ENCODE measurements at regions not wholly inside any gene's neighbourhood (a gene's known extent, or its start where the extent isn't known, plus 50 kb on each side); places are given as distances from the start of the nearest gene placed in this dataset.

DNA sequence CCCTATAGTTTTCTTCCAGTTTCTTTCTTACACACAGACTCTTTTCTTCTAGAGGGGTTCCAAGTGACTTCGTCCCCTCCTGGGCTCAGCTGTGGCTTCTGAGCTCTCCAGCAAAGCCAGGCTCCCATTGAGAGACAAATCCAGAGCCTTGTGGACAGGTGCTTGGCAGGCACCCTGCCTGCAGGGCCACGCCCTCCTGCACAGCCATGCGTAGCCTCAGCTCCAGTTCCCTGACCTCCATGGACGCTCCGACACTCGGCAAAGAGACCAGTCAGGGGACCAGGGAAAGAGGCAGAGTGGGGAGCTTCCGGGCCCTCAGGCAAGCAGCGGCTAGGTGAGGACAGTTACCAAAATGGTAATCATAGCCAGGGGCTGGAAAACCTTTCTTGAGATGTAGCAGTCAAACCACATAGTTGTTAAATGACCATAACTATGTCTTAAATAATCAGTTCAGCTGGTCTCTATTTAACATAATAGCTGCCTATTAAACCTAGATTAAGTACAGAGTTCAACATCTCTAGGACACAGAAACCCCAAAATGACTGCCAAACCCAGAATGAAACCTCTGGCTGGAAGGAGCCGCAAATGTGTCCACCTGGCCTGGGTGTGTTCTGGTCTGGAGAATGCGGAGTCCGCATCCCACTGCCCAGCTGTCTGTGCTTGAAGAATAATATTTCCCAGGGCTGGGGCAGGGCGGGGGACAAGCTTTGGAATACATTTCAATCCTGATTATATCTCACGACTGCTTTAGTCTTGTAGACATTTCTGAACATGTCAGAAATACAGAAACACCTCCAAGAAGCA, 69.3 kb upstream of the RGMA start:
- TF ChIP-seq, protein P1, sequence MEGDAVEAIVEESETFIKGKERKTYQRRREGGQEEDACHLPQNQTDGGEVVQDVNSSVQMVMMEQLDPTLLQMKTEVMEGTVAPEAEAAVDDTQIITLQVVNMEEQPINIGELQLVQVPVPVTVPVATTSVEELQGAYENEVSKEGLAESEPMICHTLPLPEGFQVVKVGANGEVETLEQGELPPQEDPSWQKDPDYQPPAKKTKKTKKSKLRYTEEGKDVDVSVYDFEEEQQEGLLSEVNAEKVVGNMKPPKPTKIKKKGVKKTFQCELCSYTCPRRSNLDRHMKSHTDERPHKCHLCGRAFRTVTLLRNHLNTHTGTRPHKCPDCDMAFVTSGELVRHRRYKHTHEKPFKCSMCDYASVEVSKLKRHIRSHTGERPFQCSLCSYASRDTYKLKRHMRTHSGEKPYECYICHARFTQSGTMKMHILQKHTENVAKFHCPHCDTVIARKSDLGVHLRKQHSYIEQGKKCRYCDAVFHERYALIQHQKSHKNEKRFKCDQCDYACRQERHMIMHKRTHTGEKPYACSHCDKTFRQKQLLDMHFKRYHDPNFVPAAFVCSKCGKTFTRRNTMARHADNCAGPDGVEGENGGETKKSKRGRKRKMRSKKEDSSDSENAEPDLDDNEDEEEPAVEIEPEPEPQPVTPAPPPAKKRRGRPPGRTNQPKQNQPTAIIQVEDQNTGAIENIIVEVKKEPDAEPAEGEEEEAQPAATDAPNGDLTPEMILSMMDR (IDR thresholded peaks at IDR 0.05; ENCODE audit: control extremely low read depth, extremely low read depth, low read depth, missing control alignments) = no peak
- CTCF ChIA-PET = no interaction called here
- no peak for DNase-seq (ENCODE audit: extremely low spot score)
- POLR2A ChIA-PET = no interaction called here

DNA sequence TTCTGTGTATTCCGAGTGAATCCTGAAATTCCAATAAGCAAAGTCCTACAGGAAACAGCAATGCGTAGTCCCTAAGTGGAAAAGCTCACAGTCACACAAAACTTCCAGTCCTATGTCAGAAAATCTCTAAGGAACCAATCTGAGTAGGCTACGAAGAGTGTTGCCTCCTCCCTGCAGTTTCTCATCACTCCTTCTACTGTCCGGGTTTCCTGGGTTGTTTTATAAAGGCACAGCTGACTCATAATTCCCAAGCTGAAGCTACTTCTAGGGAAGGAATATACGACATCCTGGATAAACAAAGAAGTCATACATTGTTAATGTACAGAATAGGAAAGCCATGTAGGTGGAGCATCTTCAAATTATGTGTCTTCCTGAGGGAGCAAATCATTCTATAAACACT, 65.7 kb upstream of the RGMA start:
- CTCF ChIA-PET = interaction anchor here (1.1 kb wide), 1 partner anchor 16 kb away, joined by 4 read pairs; no protein-coding TSS in a partner anchor
- POLR2A ChIA-PET = no interaction called here
- TF ChIP-seq, protein P1 (IDR thresholded peaks at IDR 0.05; ENCODE audit: control extremely low read depth, extremely low read depth, low read depth, missing control alignments) = no peak
- DNase-seq (ENCODE audit: extremely low spot score) = no peak

DNA sequence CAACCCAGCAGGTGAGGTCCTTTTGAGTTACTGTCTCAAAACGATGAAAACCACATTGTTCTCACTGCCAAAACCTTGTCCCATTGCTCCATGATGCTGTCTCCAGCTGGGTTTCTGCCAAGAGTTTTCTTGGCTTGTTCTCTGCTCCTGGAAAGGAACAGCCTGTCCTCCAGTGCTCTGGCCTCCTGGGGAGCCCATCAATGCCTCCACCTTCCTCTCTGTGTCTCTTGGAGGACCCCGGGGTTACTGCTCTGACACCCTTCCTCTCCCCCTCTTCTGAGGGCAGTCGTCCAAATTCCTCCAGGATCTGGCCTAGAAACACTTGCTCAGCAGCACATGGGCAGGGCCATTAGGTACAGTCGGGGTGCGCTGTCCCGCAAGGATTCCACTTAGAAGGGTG, 63.9 kb upstream of the RGMA start:
- POLR2A ChIA-PET = no interaction called here
- no peak for DNase-seq (ENCODE audit: extremely low spot score)
- TF ChIP-seq, protein P1 (IDR thresholded peaks at IDR 0.05; ENCODE audit: control extremely low read depth, extremely low read depth, low read depth, missing control alignments) = no peak
- CTCF ChIA-PET = no interaction called here

DNA sequence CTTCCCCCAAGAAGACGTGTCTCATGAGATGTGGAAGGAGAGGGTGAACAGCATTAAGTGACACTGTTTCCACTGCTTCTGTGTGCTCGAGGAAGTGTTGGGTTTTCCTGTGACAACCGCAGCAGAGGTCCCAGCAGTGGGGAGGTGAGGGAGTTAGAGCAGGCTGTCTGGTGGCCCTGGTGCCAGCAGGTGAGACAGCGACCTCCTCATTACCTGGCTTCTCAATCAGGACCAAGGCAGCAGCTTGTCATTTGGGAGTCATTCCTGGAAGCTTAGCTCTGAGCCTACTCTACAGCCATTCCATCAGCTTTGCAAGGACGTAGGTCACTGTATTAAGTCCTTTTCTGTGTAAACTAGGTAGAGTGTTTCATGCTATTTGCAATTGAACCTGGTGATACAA, 63.3 kb upstream of the RGMA start:
- no peak for DNase-seq (ENCODE audit: extremely low spot score)

DNA sequence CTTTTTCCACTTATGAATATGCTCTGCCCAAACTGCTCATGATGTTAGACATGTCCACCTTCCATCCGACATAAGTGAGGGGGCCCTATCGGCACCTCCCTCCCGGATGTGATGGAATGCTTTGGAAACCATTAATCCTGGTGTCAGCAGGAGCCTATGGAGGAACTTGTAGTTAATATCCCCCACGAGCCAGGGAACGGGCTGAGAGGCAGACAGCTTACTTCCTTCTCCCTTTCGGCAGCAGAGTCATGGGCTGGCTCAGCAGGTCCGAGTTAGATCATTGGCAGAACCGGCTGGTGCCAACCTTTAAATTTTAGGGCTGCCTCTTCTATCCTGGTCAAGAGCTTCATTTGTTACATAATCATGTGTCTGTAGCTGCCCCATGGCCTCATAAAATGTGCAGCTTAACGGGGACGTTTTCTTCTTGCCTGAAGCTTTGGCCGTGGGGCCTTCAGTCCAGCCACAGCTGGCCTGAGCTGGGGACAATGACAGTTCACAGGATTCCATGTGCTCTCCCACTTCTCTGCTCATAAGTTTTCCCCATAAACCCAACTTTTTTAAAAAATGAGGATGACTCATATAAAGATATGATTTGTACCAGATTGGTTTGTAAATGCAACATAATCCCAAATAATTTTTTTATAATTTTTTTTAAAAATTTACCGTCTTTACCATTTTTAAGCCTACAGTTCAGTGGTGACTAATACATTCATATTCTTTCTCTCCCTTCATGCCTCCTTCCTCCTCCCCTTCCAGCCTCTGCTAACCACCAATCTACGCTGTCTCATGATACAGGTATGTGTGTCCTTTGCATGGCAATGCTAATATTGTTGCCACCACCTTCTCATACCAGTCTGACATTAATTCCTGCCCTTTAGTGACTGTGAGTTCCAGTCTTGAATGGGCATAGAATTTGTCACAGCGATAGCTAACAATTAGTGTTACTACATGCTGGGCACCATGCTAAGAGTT, 62.2 kb upstream of the RGMA start:
- ChIA-PET CTCF (interaction anchor here (1.0 kb wide), 1 partner anchor 14 kb away, joined by 3 read pairs; no protein-coding TSS in a partner anchor), POLR2A (no interaction called here)
- no peak for DNase-seq (ENCODE audit: extremely low spot score)
- TF ChIP-seq, protein P1 (IDR thresholded peaks at IDR 0.05; ENCODE audit: control extremely low read depth, extremely low read depth, low read depth, missing control alignments) = no peak

More for the DNA sequence above, 63.3 kb upstream of the RGMA start:
- TF ChIP-seq, protein P1 (IDR thresholded peaks at IDR 0.05; ENCODE audit: control extremely low read depth, extremely low read depth, low read depth, missing control alignments) = no peak
- ChIA-PET CTCF (no interaction called here), POLR2A (no interaction called here)

DNA sequence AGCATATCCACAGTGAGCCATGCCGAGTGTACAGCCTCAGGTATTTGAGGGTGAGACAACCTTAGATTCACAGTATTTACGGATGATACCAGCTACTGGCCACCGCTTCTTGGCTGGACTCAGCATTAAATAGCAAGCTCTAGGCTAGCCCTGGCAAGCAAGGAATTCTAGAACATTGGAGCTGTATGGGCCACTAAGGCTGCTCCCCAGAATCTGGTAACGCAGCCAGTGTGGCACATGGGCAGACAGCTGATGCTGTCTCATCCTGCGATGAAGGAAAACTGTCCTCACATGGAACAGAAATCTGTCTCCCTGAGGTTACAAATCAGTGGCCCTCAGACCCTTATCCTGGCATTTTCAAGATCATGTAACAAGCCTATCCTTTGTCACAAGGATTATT, 57.6 kb upstream of the RGMA start:
- ChIA-PET POLR2A (no interaction called here), CTCF (no interaction called here)
- TF ChIP-seq, protein P1 (IDR thresholded peaks at IDR 0.05; ENCODE audit: control extremely low read depth, extremely low read depth, low read depth, missing control alignments) = no peak
- no peak for DNase-seq (ENCODE audit: extremely low spot score)

All from GM10248 (cell line).